Uterus (tissue), 2 donors: ENCODE measurements at regions not wholly inside any gene's neighbourhood (a gene's known extent, or its start where the extent isn't known, plus 50 kb on each side); places are given as distances from the start of the nearest gene placed in this dataset.

ENCODE experiments used
- CTCF ChIP-seq, 4 experiments: fragments of 200-600 bp in 2 of 4; fragments of 450-650 bp in 2 of 4; sonication (generic) in 2 of 4; IDR thresholded peaks; one replicate each; pipeline ENCODE4 v1.5.1; 2016 to 2019; ENCODE audit warnings: antibody characterized with exemption in 4 of 4, mild to moderate bottlenecking in 2 of 4, moderate library complexity in 1 of 4
- POLR2A ChIP-seq, 2 donors: fragments of 450-650 bp; IDR thresholded peaks; one replicate each; pipeline ENCODE4 v1.6.1; 2016; ENCODE audit warnings: antibody characterized with exemption in 2 of 2, mild to moderate bottlenecking in 1 of 2, moderate library complexity in 1 of 2

- no peak for TF ChIP-seq CTCF (IDR thresholded peaks at IDR 0.05)
- no peak for TF ChIP-seq POLR2A (IDR thresholded peaks at IDR 0.05)
These were observed 788.4 kb downstream of the AACS start for GRCh38 chr12:125853670-125854069.
